H1 (cell line): ENCODE measurements at regions not wholly inside any gene's neighbourhood (a gene's known extent, or its start where the extent isn't known, plus 50 kb on each side); places are given as distances from the start of the nearest gene placed in this dataset.

Experiments
- CTCF ChIA-PET: fragments of 300-600 bp; sonication (Branson Sonifier 250); formaldehyde crosslinking; loops from one replicate; lab custom pipeline; 2021; ENCODE audit not compliant: partially characterized antibody; lab: Charles Lee
- POLR2A ChIA-PET: fragments of 300-600 bp; sonication (Branson Sonifier 250); formaldehyde crosslinking; loops from one replicate; lab custom pipeline; 2021; ENCODE audit warnings: inconsistent platforms; ENCODE audit not compliant: partially characterized antibody; lab: Charles Lee
- DNase-seq, 2 experiments: peaks; one replicate each; pipeline versions ENCODE4 v3.0.0 to v3.0.0-alpha.2; 2010 to 2022; ENCODE audit warnings: low spot score in 2 of 2, low read depth in 1 of 2, mixed read lengths in 1 of 2
- FAIRE-seq: peaks from 2 replicates; lab custom pipeline; 2011; peaks lifted over from hg19 to GRCh38; lab: Jason Lieb, UNC
- H2AFZ ChIP-seq: 2 replicates; pipeline ENCODE4 v1.8.1; 2012; ENCODE audit warnings: low read length, inconsistent platforms
- H2AK5ac ChIP-seq: 2 replicates; pipeline ENCODE4 v1.6.1; 2013; ENCODE audit warnings: low read depth, low read length
- H2BK120ac ChIP-seq: replicated peaks from 2 replicates; pipeline ENCODE3; 2013; ENCODE audit warnings: low read depth, low read length, inconsistent platforms
- H2BK12ac ChIP-seq: 2 replicates; pipeline ENCODE4 v1.6.1; 2013; ENCODE audit warnings: low read depth, low read length
- H2BK15ac ChIP-seq: 2 replicates; pipeline ENCODE4 v1.6.1; 2013; ENCODE audit warnings: low read length
- H2BK20ac ChIP-seq: 2 replicates; pipeline ENCODE4 v1.6.1; 2013; ENCODE audit warnings: low read length
- H2BK5ac ChIP-seq: 2 replicates; pipeline ENCODE4 v1.6.1; 2013; ENCODE audit warnings: low read depth, low read length
- H3K14ac ChIP-seq: 2 replicates; pipeline ENCODE4 v1.6.1; 2013; ENCODE audit warnings: inconsistent platforms; ENCODE audit not compliant: insufficient read length
- H3K18ac ChIP-seq: 2 replicates; pipeline ENCODE4 v1.6.1; 2013; ENCODE audit warnings: low read length; ENCODE audit errors: extremely low read depth
- H3K23ac ChIP-seq: 2 replicates; pipeline ENCODE4 v1.6.1; 2013; ENCODE audit warnings: inconsistent platforms; ENCODE audit not compliant: insufficient read length
- H3K23me2 ChIP-seq: 2 replicates; pipeline ENCODE4 v1.6.1; 2013; ENCODE audit warnings: low read depth, low read length
- H3K27ac ChIP-seq: 2 replicates; pipeline ENCODE4 v1.6.1; 2011; ENCODE audit warnings: low read depth, low read length, inconsistent platforms
- H3K27me3 ChIP-seq, 4 experiments: replicated peaks in 1 of 4; 1 replicate in 1 of 4; 2 replicates in 3 of 4; pipeline versions ENCODE4 v1.6.1 to v1.8.1; 2011 to 2013; ENCODE audit warnings: low read length in 3 of 4, mild to moderate bottlenecking in 3 of 4, inconsistent platforms in 2 of 4, mixed read lengths in 2 of 4, moderate library complexity in 1 of 4; ENCODE audit not compliant: control insufficient read depth in 3 of 4, insufficient read depth in 3 of 4; ENCODE audit errors: extremely low read depth in 1 of 4
- H3K36me3 ChIP-seq, 4 experiments: 2 replicates each; pipeline versions ENCODE4 v1.6.1 to v1.8.1; 2011 to 2013; ENCODE audit warnings: mild to moderate bottlenecking in 4 of 4, low read length in 3 of 4, moderate library complexity in 2 of 4, control low read depth in 1 of 4, inconsistent platforms in 1 of 4; ENCODE audit not compliant: insufficient read depth in 4 of 4, control insufficient read depth in 2 of 4
- H3K4ac ChIP-seq: replicated peaks from 2 replicates; pipeline ENCODE3; 2013; ENCODE audit warnings: low read length, low read depth, mixed read lengths, inconsistent platforms; ENCODE audit not compliant: insufficient read length
- H3K4me1 ChIP-seq, 4 experiments: replicated peaks in 1 of 4; 1 replicate in 1 of 4; 2 replicates in 3 of 4; pipeline versions ENCODE4 v1.6.1 to v1.8.1; 2011 to 2013; ENCODE audit warnings: low read length in 3 of 4, inconsistent platforms in 2 of 4, mixed read lengths in 1 of 4; ENCODE audit not compliant: insufficient read depth in 4 of 4, control insufficient read depth in 3 of 4
- H3K4me2 ChIP-seq, 2 experiments: 2 replicates each; pipeline versions ENCODE4 v1.6.1 to v1.8.1; 2011 to 2013; ENCODE audit warnings: low read depth in 2 of 2, low read length in 2 of 2, control low read depth in 1 of 2, inconsistent platforms in 1 of 2, mild to moderate bottlenecking in 1 of 2; ENCODE audit not compliant: insufficient read depth in 1 of 2
- H3K4me3 ChIP-seq, 4 experiments: fragments of 200-600, 300-600 bp in 1 of 4; sonication (generic), shearing (Covaris generic), sonication (Bioruptor Twin) in 1 of 4; 2 replicates each; pipeline versions ENCODE4 v1.5.1 to v1.8.1; 2011 to 2016; ENCODE audit warnings: low read length in 4 of 4, low read depth in 3 of 4, control low read depth in 2 of 4, inconsistent platforms in 2 of 4, mild to moderate bottlenecking in 2 of 4, mixed read lengths in 1 of 4, moderate library complexity in 1 of 4; ENCODE audit not compliant: insufficient read depth in 2 of 4; ENCODE audit errors: extremely low read depth in 1 of 4
- H3K56ac ChIP-seq: replicated peaks from 2 replicates; pipeline ENCODE3; 2013; ENCODE audit warnings: low read depth, mild to moderate bottlenecking, mixed read lengths, low read length, inconsistent platforms; ENCODE audit not compliant: insufficient read length
- H3K79me1 ChIP-seq: 2 replicates; pipeline ENCODE4 v1.6.1; 2013; ENCODE audit warnings: low read depth, low read length, control low read depth
- H3K79me2 ChIP-seq, 2 experiments: 2 replicates each; pipeline versions ENCODE4 v1.6.1 to v1.8.1; 2012 to 2013; ENCODE audit warnings: low read length in 2 of 2, mild to moderate bottlenecking in 2 of 2, inconsistent platforms in 1 of 2; ENCODE audit not compliant: insufficient read depth in 2 of 2, control insufficient read depth in 1 of 2
- H3K9ac ChIP-seq, 4 experiments: replicated peaks in 1 of 4; 1 replicate in 1 of 4; 2 replicates in 3 of 4; pipeline versions ENCODE4 v1.6.1 to v1.8.1; 2011 to 2013; ENCODE audit warnings: low read depth in 3 of 4, low read length in 3 of 4, control low read depth in 2 of 4, mild to moderate bottlenecking in 2 of 4, moderate library complexity in 2 of 4, inconsistent platforms in 1 of 4; ENCODE audit errors: extremely low read depth in 1 of 4
- H3K9me3 ChIP-seq, 2 experiments: 2 replicates each; pipeline versions ENCODE4 v1.6.1 to v1.8.1; 2012 to 2013; ENCODE audit warnings: mild to moderate bottlenecking in 2 of 2, moderate library complexity in 2 of 2, control low read depth in 1 of 2, inconsistent platforms in 1 of 2, low read depth in 1 of 2, low read length in 1 of 2, mixed read lengths in 1 of 2; ENCODE audit not compliant: insufficient read depth in 2 of 2
- H4K20me1 ChIP-seq, 2 experiments: replicated peaks in 1 of 2; 2 replicates each; pipeline versions ENCODE3 to v1.8.1; 2011 to 2013; ENCODE audit warnings: inconsistent platforms in 2 of 2, low read length in 2 of 2, mild to moderate bottlenecking in 1 of 2; ENCODE audit not compliant: insufficient read depth in 2 of 2, control insufficient read depth in 1 of 2
- H4K5ac ChIP-seq: 2 replicates; pipeline ENCODE4 v1.6.1; 2013; ENCODE audit warnings: low read length, low read depth, mixed read lengths, inconsistent platforms; ENCODE audit not compliant: insufficient read length
- H4K8ac ChIP-seq: 2 replicates; pipeline ENCODE4 v1.8.0; 2013; ENCODE audit warnings: mild to moderate bottlenecking, moderate library complexity, low read length, inconsistent platforms; ENCODE audit not compliant: insufficient read depth; ENCODE audit errors: extremely low read depth
- H4K91ac ChIP-seq: replicated peaks from 2 replicates; pipeline ENCODE3; 2013; ENCODE audit warnings: low read length, mixed read lengths, inconsistent platforms; ENCODE audit not compliant: insufficient read length
- ASH2L ChIP-seq: fragments of 200-600, 300-600 bp; sonication (generic); IDR thresholded peaks from one replicate; pipeline ENCODE4 v1.7.1; 2017; ENCODE audit warnings: low read length
- BACH1 ChIP-seq: IDR thresholded peaks from 2 replicates; pipeline ENCODE4 v1.6.1; 2012; ENCODE audit warnings: low read length, improper control_type of control experiment
- CEBPB ChIP-seq: IDR thresholded peaks from 2 replicates; pipeline ENCODE4 v1.6.1; 2012; ENCODE audit warnings: low read depth, low read length
- EGR1 ChIP-seq: IDR thresholded peaks from 2 replicates; pipeline ENCODE4 v1.6.1; 2011; ENCODE audit warnings: low read depth, low read length, borderline replicate concordance
- EP300 ChIP-seq, 2 experiments: IDR thresholded peaks; 1 replicate in 1 of 2; 2 replicates in 1 of 2; pipeline ENCODE4 v1.6.1; 2011 to 2012; ENCODE audit warnings: low read depth in 2 of 2, low read length in 2 of 2, mild to moderate bottlenecking in 2 of 2, borderline replicate concordance in 1 of 2, inconsistent platforms in 1 of 2, moderate library complexity in 1 of 2
- GABPA ChIP-seq: IDR thresholded peaks from 2 replicates; pipeline ENCODE4 v1.6.1; 2011; ENCODE audit warnings: mild to moderate bottlenecking, low read length, moderate library complexity, borderline replicate concordance; ENCODE audit not compliant: insufficient read depth
- GTF2F1 ChIP-seq: IDR thresholded peaks from 2 replicates; pipeline ENCODE4 v1.6.1; 2012; ENCODE audit warnings: low read depth, low read length, improper control_type of control experiment, borderline replicate concordance
- JUND ChIP-seq: IDR thresholded peaks from 2 replicates; pipeline ENCODE4 v1.6.1; 2011; ENCODE audit warnings: mild to moderate bottlenecking, improper control_type of control experiment, low read length
- MAX ChIP-seq: IDR thresholded peaks from 2 replicates; pipeline ENCODE4 v1.6.1; 2012; ENCODE audit warnings: inconsistent platforms
- RAD21 ChIP-seq, 2 experiments: IDR thresholded peaks in 1 of 2; conservative IDR thresholded peaks in 1 of 2; 2 replicates each; pipeline ENCODE4 v1.6.1; 2011; ENCODE audit warnings: low read depth in 2 of 2, low read length in 2 of 2, improper control_type of control experiment in 1 of 2, inconsistent platforms in 1 of 2, mild to moderate bottlenecking in 1 of 2, moderate library complexity in 1 of 2
- SIN3A ChIP-seq, 2 experiments: IDR thresholded peaks in 1 of 2; conservative IDR thresholded peaks in 1 of 2; 2 replicates each; pipeline ENCODE4 v1.6.1; 2011 to 2012; ENCODE audit warnings: low read length in 2 of 2, improper control_type of control experiment in 1 of 2, low read depth in 1 of 2, mild to moderate bottlenecking in 1 of 2
- SRF ChIP-seq: IDR thresholded peaks from 2 replicates; pipeline ENCODE4 v1.6.1; 2011; ENCODE audit warnings: mild to moderate bottlenecking, low read depth, low read length, moderate library complexity
- SUZ12 ChIP-seq: fragments of 200-600 bp; sonication (generic); IDR thresholded peaks from 2 replicates; pipeline ENCODE4 v1.6.1; 2012; ENCODE audit warnings: mild to moderate bottlenecking, inconsistent platforms, low read length, moderate library complexity, mixed read lengths
- TEAD4 ChIP-seq: IDR thresholded peaks from 2 replicates; pipeline ENCODE4 v1.6.1; 2012; ENCODE audit warnings: low read depth, low read length, inconsistent platforms, mixed read lengths
- WGBS, 2 experiments: shearing (Covaris generic) in 1 of 2; methylation state at CpG; one replicate each; pipeline versions ENCODE4 v1.1.6 to v1.1.7; 2013 to 2015; ENCODE audit warnings: low lambda C conversion rate in 2 of 2, mixed read lengths in 2 of 2, inconsistent platforms in 1 of 2, low coverage in 1 of 2, missing lambda C conversion rate in 1 of 2; ENCODE audit not compliant: insufficient replicate concordance in 2 of 2, insufficient coverage in 1 of 2, insufficient read length in 1 of 2; ENCODE audit errors: extremely low coverage in 1 of 2, missing lambda C conversion rate in 1 of 2; 5-methylcytosine and 5-hydroxymethylcytosine counted together

- no peak overlapping the region for H3K23ac ChIP-seq
- no peak overlapping the region for H3K4me3 ChIP-seq
- H2BK120ac ChIP-seq: no peak overlapping the region
- peak overlapping the region; percentile 52 to 53 for H3K4me2 ChIP-seq
- H3K36me3 ChIP-seq: no peaks in the 10 kb centered on the region
- no peak overlapping the region for H3K27ac ChIP-seq
- no peak overlapping the region for H2BK20ac ChIP-seq
- no peaks in the 10 kb centered on the region for H3K9me3 ChIP-seq
- no peak overlapping the region for H4K91ac ChIP-seq
- H3K79me1 ChIP-seq: no peaks in the 10 kb centered on the region
- FAIRE-seq (no peak), DNase-seq (no peak)
- H2BK15ac ChIP-seq: no peak overlapping the region
- no peaks in the 10 kb centered on the region for H3K27me3 ChIP-seq
- no peaks in the 10 kb centered on the region for H3K79me2 ChIP-seq
- no peak overlapping the region for H4K5ac ChIP-seq
- H4K8ac ChIP-seq: no peak overlapping the region
- peak overlapping the region; percentile 56; the same call in 1 of the 2 replicates for H3K18ac ChIP-seq
- H3K4me1 ChIP-seq: peaks cover 0 to 4% (median 1%) of the 10 kb centered on the region in 4 experiments; a peak in 3 of 7 replicates
- no peak overlapping the region for H3K56ac ChIP-seq
- peak overlapping the region; percentile 99 for H2AFZ ChIP-seq
- H2AK5ac ChIP-seq: no peak overlapping the region
- no peak overlapping the region for H3K14ac ChIP-seq
- CTCF ChIA-PET: no interaction called here
- no peaks in the 10 kb centered on the region for H3K23me2 ChIP-seq
- H2BK5ac ChIP-seq: 0 out of 2 replicates have a peak overlapping the region, but pooled peaks have one; percentile 80
- 62% methylated on average over 3 of the region's 3 CpGs; no CpG with 5 or more reads in 1 of the 2 experiments for WGBS, 2 experiments
- no peak overlapping the region for H3K4ac ChIP-seq
- no peaks in the 10 kb centered on the region for H4K20me1 ChIP-seq
- no peak overlapping the region; the same call in 1 of the 2 replicates for H2BK12ac ChIP-seq
- H3K9ac ChIP-seq: no peak overlapping the region
- POLR2A ChIA-PET: no interaction called here
- TF ChIP-seq GTF2F1 (no peak), BACH1 (no peak), EGR1 (no peak), CEBPB (no peak), EP300 (IDR thresholded peaks at IDR 0.05; ENCODE audit: borderline replicate concordance in 1 of 2, low read depth in 2 of 2, low read length in 2 of 2) (no peak), JUND (no peak), MAX (no peak), SUZ12 (no peak), SRF (no peak), GABPA (no peak), RAD21 (IDR thresholded peaks at IDR 0.05 in 1 of 2, conservative IDR thresholded peaks at IDR 0.05 in 1 of 2; ENCODE audit: low read depth in 2 of 2, low read length in 2 of 2) (no peak), ASH2L (no peak), TEAD4 (no peak), SIN3A (conservative IDR thresholded peaks at IDR 0.05 in 1 of 2, IDR thresholded peaks at IDR 0.05 in 1 of 2; ENCODE audit: low read depth in 1 of 2, low read length in 2 of 2) (no peak)
These were observed 541.1 kb upstream of the PRMT6 start for GRCh38 chr1:106515375-106515774.
